Endothelial cell of umbilical vein (primary cell): ENCODE measurements at regions not wholly inside any gene's neighbourhood (a gene's known extent, or its start where the extent isn't known, plus 50 kb on each side); places are given as distances from the start of the nearest gene placed in this dataset.

ENCODE experiments used
- BruUV-seq: library from RNA; stranded (reverse); fragments of 400-500 nt; replicated peaks from 2 replicates; lab custom pipeline; 2021; lab: Mats Ljungman, UMichigan
- CTCF ChIA-PET: fragments of 300-600, 350-600 bp; sonication (Branson Sonifier 250); formaldehyde crosslinking; loops from one replicate; lab custom pipeline; 2021; ENCODE audit warnings: antibody characterized with exemption, inconsistent platforms; lab: Charles Lee
- POLR2A ChIA-PET: fragments of 300-600, 350-600 bp; sonication (Branson Sonifier 250); formaldehyde crosslinking; loops from one replicate; lab custom pipeline; 2021; ENCODE audit warnings: antibody characterized with exemption, inconsistent platforms; lab: Charles Lee
- DNase-seq: peaks from one replicate; pipeline ENCODE4 v3.0.0-alpha.2; 2011; ENCODE audit warnings: low read depth, low spot score
- FAIRE-seq: peaks from 2 replicates; lab custom pipeline; 2011; peaks lifted over from hg19 to GRCh38; lab: Jason Lieb, UNC
- H2AFZ ChIP-seq: 2 replicates; pipeline ENCODE4 v1.6.0; 2012; ENCODE audit warnings: low read depth, low read length, control low read depth, inconsistent platforms
- H3K27ac ChIP-seq: 2 replicates; pipeline ENCODE4 v1.5.1; 2011; ENCODE audit warnings: low read depth, mild to moderate bottlenecking, control low read depth, low read length, moderate library complexity; ENCODE audit not compliant: insufficient read depth
- H3K27me3 ChIP-seq, 2 experiments: 2 replicates each; pipeline versions ENCODE4 v1.6.0 to v1.6.1; 2011; ENCODE audit warnings: low read length in 2 of 2, mixed read lengths in 1 of 2; ENCODE audit not compliant: control insufficient read depth in 2 of 2, insufficient read depth in 2 of 2
- H3K36me3 ChIP-seq, 2 experiments: 2 replicates in 1 of 2; 3 replicates in 1 of 2; pipeline ENCODE4 v1.5.1; 2011; ENCODE audit warnings: low read length in 2 of 2, mild to moderate bottlenecking in 1 of 2, moderate library complexity in 1 of 2; ENCODE audit not compliant: control insufficient read depth in 2 of 2, insufficient read depth in 2 of 2; ENCODE audit errors: extremely low read depth in 1 of 2
- H3K4me1 ChIP-seq: 3 replicates; pipeline ENCODE4 v1.5.1; 2011; ENCODE audit warnings: mild to moderate bottlenecking, low read length; ENCODE audit not compliant: control insufficient read depth, insufficient read depth; ENCODE audit errors: extremely low read depth
- H3K4me2 ChIP-seq: 2 replicates; pipeline ENCODE4 v1.6.1; 2011; ENCODE audit warnings: low read length, control low read depth, mixed read lengths; ENCODE audit not compliant: insufficient read depth
- H3K4me3 ChIP-seq, 3 experiments: fragments of 200-600 bp in 1 of 3; sonication (generic), shearing (Covaris generic) in 1 of 3; replicated peaks in 1 of 3; 2 replicates each; pipeline ENCODE4 v1.5.1; 2011 to 2016; ENCODE audit warnings: control low read depth in 3 of 3, low read length in 3 of 3, mild to moderate bottlenecking in 2 of 3, inconsistent platforms in 1 of 3, low read depth in 1 of 3, moderate library complexity in 1 of 3; ENCODE audit not compliant: insufficient read depth in 1 of 3
- H3K79me2 ChIP-seq: 2 replicates; pipeline ENCODE4 v1.6.0; 2012; ENCODE audit warnings: low read length, inconsistent platforms; ENCODE audit not compliant: control insufficient read depth, insufficient read depth
- H3K9ac ChIP-seq: replicated peaks from 2 replicates; pipeline ENCODE3; 2011; ENCODE audit warnings: low read length, control low read depth; ENCODE audit not compliant: insufficient read depth; ENCODE audit errors: extremely low read depth
- H3K9me1 ChIP-seq: replicated peaks from 3 replicates; pipeline ENCODE4 v1.6.0; 2011; ENCODE audit warnings: mild to moderate bottlenecking, low read length; ENCODE audit not compliant: control insufficient read depth, insufficient read depth; ENCODE audit errors: extremely low read depth
- H3K9me3 ChIP-seq: replicated peaks from 2 replicates; pipeline ENCODE4 v1.5.1; 2012; ENCODE audit warnings: low read length, inconsistent platforms; ENCODE audit not compliant: control insufficient read depth, insufficient read depth
- H4K20me1 ChIP-seq: replicated peaks from 2 replicates; pipeline ENCODE3; 2011; ENCODE audit warnings: mild to moderate bottlenecking, low read length; ENCODE audit not compliant: control insufficient read depth, insufficient read depth; ENCODE audit errors: extremely low read depth
- EZH2 ChIP-seq: IDR thresholded peaks from 2 replicates; pipeline ENCODE4 v1.6.1; 2012; ENCODE audit warnings: borderline replicate concordance, low read depth, mild to moderate bottlenecking, moderate library complexity, low read length, inconsistent platforms; ENCODE audit not compliant: severe bottlenecking
- FOS ChIP-seq: IDR thresholded peaks from 2 replicates; pipeline ENCODE4 v1.6.1; 2011; ENCODE audit warnings: mild to moderate bottlenecking, low read length, moderate library complexity, borderline replicate concordance; ENCODE audit not compliant: insufficient read depth
- GATA2 ChIP-seq: IDR thresholded peaks from 2 replicates; pipeline ENCODE4 v1.7.0; 2011; ENCODE audit warnings: low read depth, mild to moderate bottlenecking, moderate library complexity, mixed read lengths, low read length; ENCODE audit not compliant: insufficient read length, insufficient read depth
- JUN ChIP-seq: IDR thresholded peaks from 2 replicates; pipeline ENCODE4 v1.6.1; 2011; ENCODE audit warnings: borderline replicate concordance, low read depth; ENCODE audit not compliant: insufficient read length, insufficient read depth
- MAX ChIP-seq: IDR thresholded peaks from 2 replicates; pipeline ENCODE4 v1.6.1; 2011; ENCODE audit not compliant: insufficient read depth, insufficient read length
- MYC ChIP-seq: IDR thresholded peaks from one replicate; pipeline ENCODE4 v1.6.1; 2011; ENCODE audit warnings: mild to moderate bottlenecking, low read depth, low read length
- POLR2A ChIP-seq: IDR thresholded peaks from 2 replicates; pipeline ENCODE4 v1.6.1; 2012; ENCODE audit warnings: low read depth, mild to moderate bottlenecking, control low read depth, low read length
- POLR2AphosphoS5 ChIP-seq: IDR thresholded peaks from 2 replicates; pipeline ENCODE4 v1.6.1; 2012; ENCODE audit warnings: low read depth, mild to moderate bottlenecking, control low read depth, low read length, moderate library complexity; ENCODE audit not compliant: insufficient read depth
- dilution Hi-C: fragments of 300-500 bp; cut with MboI; formaldehyde crosslinking; loops from one replicate; pipeline ENCODE4 v1.15.0; 2019; ENCODE audit warnings: low sequenced_read_pairs; ENCODE audit not compliant: extremely low pct_ligation_motif_present
- intact Hi-C: fragments of 100-400 bp; cut with micrococcal nuclease; formaldehyde crosslinking; loops from one replicate; pipeline ENCODE4 v1.10.0; 2022
- TF ChIP-seq, protein P1 (sequence below), 2 donors: IDR thresholded peaks; 1 replicate in 1 of 2; 2 replicates in 1 of 2; pipeline ENCODE4 v1.5.1; 2011; ENCODE audit warnings: low read length in 2 of 2, mild to moderate bottlenecking in 2 of 2, moderate library complexity in 2 of 2, control low read depth in 1 of 2, inconsistent platforms in 1 of 2, low read depth in 1 of 2; ENCODE audit not compliant: insufficient read depth in 1 of 2; ENCODE audit errors: extremely low read depth in 1 of 2

DNA sequence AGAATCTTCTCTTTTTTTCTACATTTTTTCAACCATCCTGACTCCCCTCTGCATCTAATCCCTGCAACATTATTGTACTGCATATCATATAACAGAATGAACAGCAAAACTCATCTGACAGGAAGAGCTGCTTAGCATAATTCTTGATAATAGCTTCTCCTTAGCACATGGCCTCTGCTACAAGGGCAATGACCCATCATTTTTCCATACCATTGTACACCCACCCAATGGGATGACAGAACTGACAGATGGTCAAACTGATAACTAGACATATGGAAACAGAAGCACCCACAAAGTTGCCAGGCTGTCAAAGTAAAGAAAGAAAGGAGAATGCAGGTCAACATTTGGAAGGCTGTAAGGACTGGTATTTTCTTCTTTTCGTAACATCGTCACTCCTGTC, 390.4 kb upstream of the USP15 start:
- Histone ChIP-seq H3K27me3 (no peaks in the 10 kb centered on the region), H3K9me1 (no peaks in the 10 kb centered on the region), H3K4me3 (no peak overlapping the region), H3K9me3 (no peaks in the 10 kb centered on the region), H4K20me1 (no peaks in the 10 kb centered on the region), H3K36me3 (no peaks in the 10 kb centered on the region), H3K79me2 (no peaks in the 10 kb centered on the region), H3K4me1 (no peaks in the 10 kb centered on the region), H2AFZ (no peak overlapping the region), H3K4me2 (no peak overlapping the region), H3K9ac (no peak overlapping the region), H3K27ac (no peak overlapping the region)
- ChIA-PET CTCF (no interaction called here), POLR2A (no interaction called here)
- dilution Hi-C loops, result no loop called here
- DNase-seq (no peak), FAIRE-seq (no peak)
- intact Hi-C loops, result no loop called here
- TF ChIP-seq MYC, result no peak
- TF ChIP-seq MAX, result no peak
- TF ChIP-seq FOS, result no peak
- TF ChIP-seq GATA2, result no peak
- no peak for TF ChIP-seq POLR2AphosphoS5
- no peak for TF ChIP-seq POLR2A
- TF ChIP-seq JUN, result no peak
- BruUV-seq, result no TSS peak

- Histone ChIP-seq H3K4me1 (no peaks in the 10 kb centered on the region), H3K9ac (no peak overlapping the region), H3K27me3 (no peaks in the 10 kb centered on the region), H3K9me1 (no peaks in the 10 kb centered on the region), H4K20me1 (no peaks in the 10 kb centered on the region), H3K4me2 (no peak overlapping the region), H3K9me3 (no peaks in the 10 kb centered on the region), H3K36me3 (no peaks in the 10 kb centered on the region), H3K79me2 (no peaks in the 10 kb centered on the region), H2AFZ (no peak overlapping the region), H3K4me3 (no peak overlapping the region), H3K27ac (no peak overlapping the region)
- CTCF ChIA-PET, result no interaction called here
- intact Hi-C loops, result no loop called here
- TF ChIP-seq POLR2AphosphoS5, result no peak
- no peak for TF ChIP-seq JUN
- TF ChIP-seq EZH2, result no peak
- TF ChIP-seq, protein P1, sequence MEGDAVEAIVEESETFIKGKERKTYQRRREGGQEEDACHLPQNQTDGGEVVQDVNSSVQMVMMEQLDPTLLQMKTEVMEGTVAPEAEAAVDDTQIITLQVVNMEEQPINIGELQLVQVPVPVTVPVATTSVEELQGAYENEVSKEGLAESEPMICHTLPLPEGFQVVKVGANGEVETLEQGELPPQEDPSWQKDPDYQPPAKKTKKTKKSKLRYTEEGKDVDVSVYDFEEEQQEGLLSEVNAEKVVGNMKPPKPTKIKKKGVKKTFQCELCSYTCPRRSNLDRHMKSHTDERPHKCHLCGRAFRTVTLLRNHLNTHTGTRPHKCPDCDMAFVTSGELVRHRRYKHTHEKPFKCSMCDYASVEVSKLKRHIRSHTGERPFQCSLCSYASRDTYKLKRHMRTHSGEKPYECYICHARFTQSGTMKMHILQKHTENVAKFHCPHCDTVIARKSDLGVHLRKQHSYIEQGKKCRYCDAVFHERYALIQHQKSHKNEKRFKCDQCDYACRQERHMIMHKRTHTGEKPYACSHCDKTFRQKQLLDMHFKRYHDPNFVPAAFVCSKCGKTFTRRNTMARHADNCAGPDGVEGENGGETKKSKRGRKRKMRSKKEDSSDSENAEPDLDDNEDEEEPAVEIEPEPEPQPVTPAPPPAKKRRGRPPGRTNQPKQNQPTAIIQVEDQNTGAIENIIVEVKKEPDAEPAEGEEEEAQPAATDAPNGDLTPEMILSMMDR (IDR thresholded peaks at IDR 0.05; ENCODE audit: extremely low read depth in 1 of 2, insufficient read depth in 1 of 2, low read depth in 1 of 2, low read length in 2 of 2), result no peak
- no peak for TF ChIP-seq MAX
- TF ChIP-seq MYC, result no peak
- TF ChIP-seq FOS, result no peak
- TF ChIP-seq GATA2, result no peak
- DNase-seq, result no peak
- BruUV-seq, result no TSS peak
- no peak for FAIRE-seq
- POLR2A ChIA-PET, result no interaction called here
- dilution Hi-C loops, result no loop called here
Measured at GRCh38 chr12:61870658-61871484, 389.3 kb upstream of the USP15 start.
